A549 (cell line): ENCODE measurements at regions not wholly inside any gene's neighbourhood (a gene's known extent, or its start where the extent isn't known, plus 50 kb on each side); places are given as distances from the start of the nearest gene placed in this dataset.

ENCODE experiments used
- MAZ ChIP-seq: fragments of 150-350 bp; IDR thresholded peaks from 2 replicates; pipeline ENCODE4 v1.6.1; 2014; ENCODE audit warnings: antibody characterized with exemption, low read depth, low read length, borderline replicate concordance
- RAD21 ChIP-seq, 2 experiments: fragments of >200 bp in 1 of 2; sonication (Bioruptor Twin) in 1 of 2; formaldehyde crosslinking in 1 of 2; IDR thresholded peaks in 1 of 2; conservative IDR thresholded peaks in 1 of 2; 2 replicates in 1 of 2; 3 replicates in 1 of 2; pipeline ENCODE4 v1.6.1; 2012 to 2018; ENCODE audit warnings: inconsistent platforms in 1 of 2
- TF ChIP-seq, protein P1 (sequence below): fragments of >200 bp; sonication (Bioruptor Twin); formaldehyde crosslinking; IDR thresholded peaks from 3 replicates; pipeline ENCODE4 v1.5.1; 2016

DNA sequence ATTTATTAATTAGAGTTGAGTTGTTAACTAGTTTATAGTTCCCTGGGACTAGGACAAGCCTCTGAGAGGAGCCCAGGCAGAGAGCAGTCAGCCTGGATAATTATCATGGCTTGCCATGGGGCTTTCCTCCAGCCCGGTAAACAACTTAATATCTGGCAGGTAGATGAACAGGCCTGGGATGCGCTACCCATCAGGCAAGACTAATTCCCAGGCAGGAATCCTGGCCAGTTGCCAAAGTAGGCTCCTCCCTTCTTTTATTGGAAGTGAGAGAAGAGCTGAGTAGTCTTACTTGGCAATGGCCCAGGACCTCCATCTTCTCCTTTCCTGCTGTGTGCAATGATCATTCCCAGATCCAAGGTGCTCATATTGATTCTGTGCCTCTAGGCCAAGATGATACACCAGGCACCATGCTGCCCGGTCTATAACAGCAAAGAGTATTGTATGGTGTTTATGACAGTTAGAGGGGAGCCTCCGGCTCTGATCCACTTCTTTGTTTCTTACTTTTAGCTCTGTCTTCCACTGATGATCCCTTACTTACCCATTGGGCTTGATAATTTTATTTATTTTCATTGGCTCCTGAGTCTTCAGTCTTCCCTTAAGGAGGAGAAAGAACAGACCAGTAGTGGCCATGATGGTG lies 408.7 kb downstream of the REEP3 start:
- TF ChIP-seq, protein P1, sequence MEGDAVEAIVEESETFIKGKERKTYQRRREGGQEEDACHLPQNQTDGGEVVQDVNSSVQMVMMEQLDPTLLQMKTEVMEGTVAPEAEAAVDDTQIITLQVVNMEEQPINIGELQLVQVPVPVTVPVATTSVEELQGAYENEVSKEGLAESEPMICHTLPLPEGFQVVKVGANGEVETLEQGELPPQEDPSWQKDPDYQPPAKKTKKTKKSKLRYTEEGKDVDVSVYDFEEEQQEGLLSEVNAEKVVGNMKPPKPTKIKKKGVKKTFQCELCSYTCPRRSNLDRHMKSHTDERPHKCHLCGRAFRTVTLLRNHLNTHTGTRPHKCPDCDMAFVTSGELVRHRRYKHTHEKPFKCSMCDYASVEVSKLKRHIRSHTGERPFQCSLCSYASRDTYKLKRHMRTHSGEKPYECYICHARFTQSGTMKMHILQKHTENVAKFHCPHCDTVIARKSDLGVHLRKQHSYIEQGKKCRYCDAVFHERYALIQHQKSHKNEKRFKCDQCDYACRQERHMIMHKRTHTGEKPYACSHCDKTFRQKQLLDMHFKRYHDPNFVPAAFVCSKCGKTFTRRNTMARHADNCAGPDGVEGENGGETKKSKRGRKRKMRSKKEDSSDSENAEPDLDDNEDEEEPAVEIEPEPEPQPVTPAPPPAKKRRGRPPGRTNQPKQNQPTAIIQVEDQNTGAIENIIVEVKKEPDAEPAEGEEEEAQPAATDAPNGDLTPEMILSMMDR = no peak
- TF ChIP-seq RAD21 (conservative IDR thresholded peaks at IDR 0.05 in 1 of 2, IDR thresholded peaks at IDR 0.05 in 1 of 2) (no peak), MAZ (no peak)
